ENCODE measurements at regions not wholly inside any gene's neighbourhood (a gene's known extent, or its start where the extent isn't known, plus 50 kb on each side); places are given as distances from the start of the nearest gene placed in this dataset.

DNA sequence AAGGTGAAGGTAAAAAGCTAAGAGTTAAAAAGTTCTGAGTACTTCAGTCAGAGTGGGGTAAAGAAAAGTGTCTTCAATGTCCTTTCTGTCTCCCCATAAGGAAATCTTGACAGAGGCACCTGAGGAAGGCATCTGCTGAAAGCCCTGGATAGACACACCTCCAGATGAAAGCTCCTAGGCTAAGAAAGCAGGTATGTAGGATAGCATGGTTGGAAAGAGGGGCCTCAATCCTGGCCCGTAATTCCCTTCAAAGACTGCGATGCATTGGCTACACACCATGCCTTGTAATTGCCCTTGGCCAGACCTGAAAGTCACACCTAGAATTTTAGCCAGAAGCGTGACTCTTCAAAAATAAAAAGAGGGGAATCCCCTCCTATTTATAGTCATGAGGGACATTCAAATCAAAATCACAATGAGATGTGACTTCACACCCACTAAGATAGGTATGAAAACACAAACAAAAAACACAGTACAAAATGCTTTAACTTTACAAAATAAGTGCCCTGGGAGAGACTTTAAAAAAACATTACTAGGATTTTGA lies 809.7 kb downstream of the IPMK start:
- Mint-ChIP-seq H3K9me3 (no peaks in the 10 kb centered on the region), H3K27me3 (no peaks in the 10 kb centered on the region), H3K36me3 (ENCODE audit: low read depth) (no peaks in the 10 kb centered on the region), H3K4me3 (no peak overlapping the region), H3K4me1 (ENCODE audit: low read depth) (no peaks in the 10 kb centered on the region), H3K27ac (no peak overlapping the region)
- ATAC-seq (ENCODE audit: poor library complexity) (no peak), DNase-seq (no peak)
- no peak overlapping the region for H3K27ac ChIP-seq (ENCODE audit: low read depth in 1 of 2, low read length in 2 of 2)
- no peaks in the 10 kb centered on the region for H3K36me3 ChIP-seq (ENCODE audit: insufficient read depth, low read length)
- peaks cover 0 to 5% of the 10 kb centered on the region in 2 experiments for H3K9me3 ChIP-seq (ENCODE audit: control insufficient read depth in 1 of 2, insufficient read depth in 1 of 2, low read length in 2 of 2)
- H3K4me3 ChIP-seq (ENCODE audit: low read length) = no peak overlapping the region
- no peaks in the 10 kb centered on the region for H3K27me3 ChIP-seq (ENCODE audit: control insufficient read depth in 1 of 2, insufficient read depth in 2 of 2, low read length in 2 of 2)
- TF ChIP-seq, protein P1, sequence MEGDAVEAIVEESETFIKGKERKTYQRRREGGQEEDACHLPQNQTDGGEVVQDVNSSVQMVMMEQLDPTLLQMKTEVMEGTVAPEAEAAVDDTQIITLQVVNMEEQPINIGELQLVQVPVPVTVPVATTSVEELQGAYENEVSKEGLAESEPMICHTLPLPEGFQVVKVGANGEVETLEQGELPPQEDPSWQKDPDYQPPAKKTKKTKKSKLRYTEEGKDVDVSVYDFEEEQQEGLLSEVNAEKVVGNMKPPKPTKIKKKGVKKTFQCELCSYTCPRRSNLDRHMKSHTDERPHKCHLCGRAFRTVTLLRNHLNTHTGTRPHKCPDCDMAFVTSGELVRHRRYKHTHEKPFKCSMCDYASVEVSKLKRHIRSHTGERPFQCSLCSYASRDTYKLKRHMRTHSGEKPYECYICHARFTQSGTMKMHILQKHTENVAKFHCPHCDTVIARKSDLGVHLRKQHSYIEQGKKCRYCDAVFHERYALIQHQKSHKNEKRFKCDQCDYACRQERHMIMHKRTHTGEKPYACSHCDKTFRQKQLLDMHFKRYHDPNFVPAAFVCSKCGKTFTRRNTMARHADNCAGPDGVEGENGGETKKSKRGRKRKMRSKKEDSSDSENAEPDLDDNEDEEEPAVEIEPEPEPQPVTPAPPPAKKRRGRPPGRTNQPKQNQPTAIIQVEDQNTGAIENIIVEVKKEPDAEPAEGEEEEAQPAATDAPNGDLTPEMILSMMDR (IDR thresholded peaks at IDR 0.05) = no peak
- ChIA-PET POLR2A (no interaction called here), CTCF (no interaction called here)
- intact Hi-C loops (cut with DNase I, micrococcal nuclease) = no loop called here
- H3K4me1 ChIP-seq (ENCODE audit: insufficient read depth, low read length) = no peaks in the 10 kb centered on the region

- H3K27me3 Mint-ChIP-seq = no peaks in the 10 kb centered on the region
- Histone ChIP-seq H3K27ac (ENCODE audit: low read depth in 1 of 2, low read length in 2 of 2) (no peak overlapping the region), H3K9me3 (ENCODE audit: control insufficient read depth in 1 of 2, insufficient read depth in 1 of 2, low read length in 2 of 2) (no peaks in the 10 kb centered on the region), H3K27me3 (ENCODE audit: control insufficient read depth in 1 of 2, insufficient read depth in 2 of 2, low read length in 2 of 2) (no peaks in the 10 kb centered on the region), H3K4me3 (ENCODE audit: low read length) (no peak overlapping the region), H3K36me3 (ENCODE audit: insufficient read depth, low read length) (no peaks in the 10 kb centered on the region), H3K4me1 (ENCODE audit: insufficient read depth, low read length) (no peaks in the 10 kb centered on the region)
- CTCF ChIA-PET = no interaction called here
- H3K9me3 Mint-ChIP-seq = peaks cover 3% of the 10 kb centered on the region
- no peak overlapping the region for H3K27ac Mint-ChIP-seq
- DNase-seq (no peak), ATAC-seq (ENCODE audit: poor library complexity) (no peak)
- intact Hi-C loops (cut with DNase I, micrococcal nuclease) = no loop called here
- POLR2A ChIA-PET = no interaction called here
- no peak overlapping the region for H3K4me3 Mint-ChIP-seq
- no peaks in the 10 kb centered on the region for H3K4me1 Mint-ChIP-seq (ENCODE audit: low read depth)
- TF ChIP-seq, protein P1 (IDR thresholded peaks at IDR 0.05) = no peak
- H3K36me3 Mint-ChIP-seq (ENCODE audit: low read depth) = no peaks in the 10 kb centered on the region
These were observed 837.3 kb downstream of the IPMK start for GRCh38 chr10:57430376-57430775.

DNA sequence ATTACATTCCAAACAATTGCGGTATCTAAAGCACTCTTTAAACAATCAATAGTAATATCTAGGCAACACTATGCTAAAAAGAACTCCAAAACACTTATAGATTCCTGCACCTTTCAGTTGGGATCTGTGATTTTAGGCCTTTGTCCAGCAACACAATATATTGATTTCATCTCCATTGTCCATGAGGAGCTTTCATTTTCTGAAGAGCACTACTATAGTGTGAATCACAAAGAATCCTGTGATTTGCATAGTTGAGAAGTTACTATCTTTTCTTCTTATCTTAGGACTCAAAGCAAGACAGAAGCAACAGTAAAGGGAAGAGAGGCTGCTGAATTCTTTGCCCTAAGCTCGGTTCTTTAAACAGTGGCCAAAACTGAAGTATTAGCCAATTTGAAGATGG lies 846.8 kb downstream of the IPMK start:
- no peak overlapping the region for H3K27ac ChIP-seq (ENCODE audit: low read depth in 1 of 2, low read length in 2 of 2)
- DNase-seq (no peak), ATAC-seq (ENCODE audit: poor library complexity) (no peak)
- CTCF ChIA-PET = no interaction called here
- TF ChIP-seq, protein P1 (IDR thresholded peaks at IDR 0.05) = no peak
- no peaks in the 10 kb centered on the region for H3K4me1 Mint-ChIP-seq (ENCODE audit: low read depth)
- H3K27ac Mint-ChIP-seq = no peak overlapping the region
- no peaks in the 10 kb centered on the region for H3K9me3 Mint-ChIP-seq
- H3K9me3 ChIP-seq (ENCODE audit: control insufficient read depth in 1 of 2, insufficient read depth in 1 of 2, low read length in 2 of 2) = peaks cover 0 to 3% of the 10 kb centered on the region in 2 experiments
- POLR2A ChIA-PET = no interaction called here
- H3K27me3 ChIP-seq (ENCODE audit: control insufficient read depth in 1 of 2, insufficient read depth in 2 of 2, low read length in 2 of 2) = no peaks in the 10 kb centered on the region
- H3K4me3 Mint-ChIP-seq = no peak overlapping the region
- H3K36me3 ChIP-seq (ENCODE audit: insufficient read depth, low read length) = no peaks in the 10 kb centered on the region
- H3K36me3 Mint-ChIP-seq (ENCODE audit: low read depth) = no peaks in the 10 kb centered on the region
- no peaks in the 10 kb centered on the region for H3K4me1 ChIP-seq (ENCODE audit: insufficient read depth, low read length)
- no peaks in the 10 kb centered on the region for H3K27me3 Mint-ChIP-seq
- intact Hi-C loops (cut with DNase I, micrococcal nuclease) = no loop called here
- H3K4me3 ChIP-seq (ENCODE audit: low read length) = no peak overlapping the region

All from CD4-positive, alpha-beta T cell (primary cell).